ENCODE measurements at regions not wholly inside any gene's neighbourhood (a gene's known extent, or its start where the extent isn't known, plus 50 kb on each side); places are given as distances from the start of the nearest gene placed in this dataset.

GRCh38 chr1:188497020-188497419 lies 1668.3 kb downstream of the PLA2G4A start:
- TF ChIP-seq CTCF (IDR thresholded peaks at IDR 0.05; ENCODE audit: low read depth, low read length): no peak
- TF ChIP-seq EZH2phosphoT487 (IDR thresholded peaks at IDR 0.05; ENCODE audit: low read depth): no peak

Measured in OCI-LY3 (cell line).